Neuron (in vitro differentiated cells): ENCODE measurements at regions not wholly inside any gene's neighbourhood (a gene's known extent, or its start where the extent isn't known, plus 50 kb on each side); places are given as distances from the start of the nearest gene placed in this dataset.
"Not testable (repeated sequence)": the region's sequence is repeated elsewhere in the genome, so short reads cannot be mapped to it uniquely, and the experiment has no call there.

Experiments
- H2AFZ ChIP-seq: one replicate; pipeline ENCODE4 v1.6.1; 2013; ENCODE audit warnings: low read depth, mild to moderate bottlenecking, inconsistent platforms, low read length, moderate library complexity
- H3K27me3 ChIP-seq: one replicate; pipeline ENCODE4 v1.6.1; 2013; ENCODE audit warnings: low read length; ENCODE audit not compliant: insufficient read depth
- H3K36me3 ChIP-seq: one replicate; pipeline ENCODE4 v1.6.1; 2013; ENCODE audit warnings: low read length; ENCODE audit not compliant: insufficient read depth
- H3K4me1 ChIP-seq: one replicate; pipeline ENCODE4 v1.6.1; 2013; ENCODE audit warnings: low read length; ENCODE audit not compliant: insufficient read depth
- H3K4me3 ChIP-seq: 2 replicates; pipeline ENCODE4 v1.5.1; 2013; ENCODE audit warnings: mild to moderate bottlenecking, low read length, moderate library complexity
- H3K9me3 ChIP-seq: one replicate; pipeline ENCODE4 v1.6.1; 2013; ENCODE audit warnings: low read length

DNA sequence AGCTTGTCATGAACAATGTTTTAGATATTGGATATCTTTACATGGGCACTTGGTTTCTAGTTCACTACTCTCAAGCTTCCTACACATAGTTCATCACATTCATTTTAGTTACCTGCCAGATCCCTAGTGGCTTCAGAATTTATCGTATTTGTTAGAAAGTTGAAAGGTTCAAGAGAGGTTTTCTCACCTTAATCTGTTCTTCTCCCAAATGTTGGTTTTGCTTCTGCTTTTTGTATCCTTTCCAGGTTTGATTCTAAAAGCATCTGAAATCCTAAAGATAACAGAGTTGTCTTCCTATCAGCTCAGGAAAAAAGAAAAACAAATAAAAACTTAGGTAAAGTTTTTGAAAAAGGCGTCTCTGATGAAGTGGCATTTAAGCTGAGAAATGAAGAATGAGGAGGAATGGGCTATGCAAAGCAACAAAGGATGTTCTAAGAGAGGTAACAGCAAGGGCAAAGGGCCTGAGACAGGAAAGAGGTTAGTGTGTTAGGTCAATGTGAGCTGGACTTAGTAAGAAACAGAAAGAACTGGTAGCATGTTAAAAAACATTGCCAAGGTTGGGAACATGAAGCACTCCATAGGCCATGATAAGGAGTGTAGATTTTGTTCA, 104.7 kb upstream of the CMC1 start:
- Histone ChIP-seq H2AFZ (no peak overlapping the region), H3K4me3 (no peak overlapping the region), H3K9me3 (no peaks in the 10 kb centered on the region), H3K27me3 (no peaks in the 10 kb centered on the region), H3K36me3 (no peaks in the 10 kb centered on the region), H3K4me1 (no peaks in the 10 kb centered on the region)

DNA sequence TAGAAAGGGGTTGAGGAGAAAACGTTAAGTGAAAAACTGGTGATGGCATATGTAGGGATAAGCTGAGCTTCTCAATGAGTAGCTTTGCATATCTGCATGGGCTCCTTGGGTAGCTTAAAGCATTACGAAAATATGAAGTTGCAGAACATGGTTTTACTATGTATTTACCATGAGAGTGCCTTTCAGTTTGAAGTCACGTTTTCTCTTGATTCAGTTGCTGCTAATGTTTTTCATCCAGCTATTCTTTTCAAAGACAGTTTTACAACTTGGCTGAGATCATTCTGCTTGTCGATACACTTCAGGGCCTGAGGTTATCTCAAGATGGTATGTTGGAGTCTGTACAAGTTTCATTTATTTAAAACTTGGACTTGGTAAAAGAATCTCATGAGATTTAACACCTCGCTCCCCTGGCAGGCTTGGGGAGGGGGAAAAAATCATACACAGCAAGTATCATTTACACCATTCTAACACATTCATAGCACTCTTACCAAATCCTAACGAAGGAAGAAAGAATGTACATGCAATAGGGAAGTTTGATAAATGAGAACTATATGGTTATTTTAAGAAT, 103.3 kb upstream of the CMC1 start:
- no peak overlapping the region for H2AFZ ChIP-seq
- no peaks in the 10 kb centered on the region for H3K4me1 ChIP-seq
- H3K36me3 ChIP-seq = no peaks in the 10 kb centered on the region
- no peaks in the 10 kb centered on the region for H3K9me3 ChIP-seq
- H3K4me3 ChIP-seq = no peak overlapping the region
- H3K27me3 ChIP-seq = no peaks in the 10 kb centered on the region

DNA sequence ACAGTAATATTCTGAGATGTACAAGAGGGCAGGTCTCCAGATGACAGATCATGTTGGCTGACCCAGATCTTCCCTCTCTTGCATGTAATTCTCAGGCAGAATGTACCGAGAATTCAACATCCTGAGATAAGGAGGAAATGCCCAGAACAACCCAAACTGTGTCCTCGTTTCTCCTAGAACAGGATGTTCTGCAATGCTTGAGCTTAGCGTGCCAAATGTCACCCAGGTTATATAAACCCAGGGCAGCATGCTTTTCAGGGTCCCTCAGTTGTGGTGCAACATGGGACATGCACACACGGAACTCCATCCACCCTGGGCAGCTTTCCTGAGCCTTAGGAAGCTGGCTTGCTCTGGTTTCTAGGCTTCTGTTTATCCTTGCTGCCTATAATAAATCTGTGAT, 102.1 kb upstream of the CMC1 start:
- H3K27me3 ChIP-seq = no peaks in the 10 kb centered on the region
- no peaks in the 10 kb centered on the region for H3K36me3 ChIP-seq
- H3K4me1 ChIP-seq = no peaks in the 10 kb centered on the region
- H2AFZ ChIP-seq = no peak overlapping the region
- H3K9me3 ChIP-seq = no peaks in the 10 kb centered on the region
- H3K4me3 ChIP-seq = no peak overlapping the region

DNA sequence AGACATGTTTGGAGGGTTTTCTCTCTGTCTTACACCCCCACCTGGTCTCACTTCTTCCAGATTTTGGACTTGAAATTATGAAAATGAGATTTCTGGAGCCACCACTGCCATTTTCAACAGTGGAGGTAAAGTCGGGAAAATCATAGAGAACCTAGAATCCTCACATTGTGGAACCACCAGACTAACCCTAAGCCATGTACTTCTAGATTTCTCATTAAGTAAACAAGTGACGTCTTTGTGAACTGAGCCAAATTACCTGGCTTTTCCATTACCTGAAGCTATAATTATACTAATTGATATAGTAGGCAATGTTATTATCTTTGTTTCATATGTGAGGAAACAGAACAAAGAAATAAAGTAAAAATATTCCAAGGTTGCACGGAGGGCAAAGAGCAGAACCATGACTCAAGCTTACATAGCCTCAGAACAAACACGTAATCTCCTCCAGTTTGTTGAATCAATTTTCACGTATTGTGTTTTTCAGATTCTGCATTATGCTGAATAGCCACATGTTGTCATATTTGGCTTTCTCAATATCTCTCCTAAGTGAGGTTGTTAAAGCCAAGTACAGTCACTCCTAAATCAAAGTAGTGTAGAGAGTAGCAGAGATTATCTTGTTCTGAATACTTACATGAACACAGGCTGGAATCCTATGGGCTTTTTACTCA, 101.3 kb upstream of the CMC1 start:
- H3K36me3 ChIP-seq = no peaks in the 10 kb centered on the region
- H3K4me3 ChIP-seq = no peak overlapping the region
- no peaks in the 10 kb centered on the region for H3K4me1 ChIP-seq
- H3K9me3 ChIP-seq = no peaks in the 10 kb centered on the region
- no peaks in the 10 kb centered on the region for H3K27me3 ChIP-seq
- H2AFZ ChIP-seq = no peak overlapping the region

DNA sequence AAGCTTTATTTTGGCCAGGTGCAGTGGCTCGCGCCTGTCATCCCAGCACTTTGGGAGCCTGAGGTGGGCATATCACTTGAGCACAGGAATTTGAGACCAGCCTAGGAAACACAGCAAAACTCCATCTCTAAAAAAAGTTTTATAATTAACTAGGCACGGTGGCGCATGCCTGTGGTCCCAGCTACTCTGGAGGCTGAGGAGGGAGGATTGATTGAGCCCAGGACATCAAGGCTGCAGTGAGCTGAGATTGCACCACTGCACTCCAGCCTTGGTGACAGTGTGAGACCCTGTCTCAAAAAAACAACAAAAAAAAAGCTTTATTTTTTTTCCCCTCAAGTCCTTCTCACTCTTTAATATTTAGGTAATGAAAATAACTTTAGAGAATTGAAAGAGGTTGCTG, 100.8 kb upstream of the CMC1 start:
- Histone ChIP-seq H3K4me1 (no peaks in the 10 kb centered on the region), H3K4me3 (no peak overlapping the region), H2AFZ (no peak overlapping the region), H3K36me3 (no peaks in the 10 kb centered on the region), H3K9me3 (no peaks in the 10 kb centered on the region), H3K27me3 (no peaks in the 10 kb centered on the region)

DNA sequence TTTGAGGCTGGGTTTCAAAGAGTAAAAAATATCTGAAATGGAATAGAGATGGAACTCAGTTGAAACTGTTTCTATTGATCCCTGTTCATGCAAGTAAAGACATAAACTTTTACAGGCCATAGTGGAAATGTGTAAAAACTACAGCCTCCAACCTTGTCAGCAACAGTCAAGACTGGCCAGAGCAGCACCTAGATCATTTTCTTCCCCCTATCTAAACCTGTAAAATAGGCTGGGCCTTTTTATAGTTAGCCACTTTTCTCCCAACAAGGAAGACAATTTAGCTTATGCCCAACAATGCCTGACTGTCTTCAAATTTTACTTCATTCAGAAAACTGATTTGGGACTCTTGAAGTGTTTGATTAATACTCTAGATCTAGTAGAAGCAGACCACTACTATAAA, 91.5 kb upstream of the CMC1 start:
- no peak overlapping the region for H3K4me3 ChIP-seq
- no peak overlapping the region for H2AFZ ChIP-seq
- no peaks in the 10 kb centered on the region for H3K27me3 ChIP-seq
- no peaks in the 10 kb centered on the region for H3K4me1 ChIP-seq
- no peaks in the 10 kb centered on the region for H3K36me3 ChIP-seq
- H3K9me3 ChIP-seq = no peaks in the 10 kb centered on the region

DNA sequence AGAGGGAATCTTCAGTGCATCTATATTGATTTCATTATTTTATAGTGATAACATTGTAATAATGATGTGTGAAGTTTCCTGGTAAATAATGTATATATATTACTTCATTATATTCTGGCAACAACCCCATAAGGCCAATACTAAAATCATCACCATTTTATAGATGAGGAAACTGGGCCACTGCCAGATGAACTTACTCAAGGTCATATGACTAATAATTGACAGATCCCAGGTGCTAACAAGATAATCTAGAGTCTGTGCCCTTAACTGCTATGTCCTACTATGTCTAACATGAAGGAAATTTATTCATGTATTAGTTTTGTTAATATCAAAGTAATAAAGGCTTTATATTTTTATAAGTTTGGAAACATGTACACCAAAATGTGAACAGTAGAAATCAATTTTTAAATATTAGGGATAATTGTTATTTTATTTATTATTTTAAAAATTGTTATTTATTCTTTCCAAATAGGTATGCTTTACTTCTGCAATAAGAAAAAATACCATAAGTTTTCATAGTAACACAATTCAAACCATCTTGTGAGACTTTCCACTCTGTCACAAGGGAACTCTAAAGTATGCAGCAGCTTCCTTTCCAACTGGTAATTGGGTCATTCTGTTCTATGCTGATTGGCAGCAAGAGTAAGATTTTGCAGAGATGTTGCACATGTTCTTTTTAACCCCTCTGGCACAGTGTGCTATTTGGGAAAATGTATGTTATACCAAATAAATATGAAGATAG, 90.8 kb upstream of the CMC1 start:
- Histone ChIP-seq H3K4me3 (no peak overlapping the region), H3K36me3 (no peaks in the 10 kb centered on the region), H2AFZ (no peak overlapping the region), H3K9me3 (no peaks in the 10 kb centered on the region), H3K27me3 (no peaks in the 10 kb centered on the region), H3K4me1 (no peaks in the 10 kb centered on the region)

DNA sequence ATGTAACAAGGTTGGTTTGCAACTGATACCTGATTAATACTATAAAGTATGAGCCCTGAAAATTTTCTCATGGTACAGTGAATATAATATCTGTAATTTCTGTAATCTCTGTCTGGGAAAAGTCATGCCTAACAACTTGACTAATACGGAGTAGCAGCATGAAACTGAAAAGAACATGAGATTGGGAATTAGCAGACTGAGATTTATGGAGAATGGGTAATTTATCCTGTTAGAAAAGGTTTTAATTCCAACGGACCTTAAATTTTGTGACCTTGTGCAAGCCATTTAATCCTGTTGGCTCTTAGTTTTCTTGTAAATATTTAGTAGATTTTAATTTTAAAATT, 90.2 kb upstream of the CMC1 start:
- H3K4me1 ChIP-seq = no peaks in the 10 kb centered on the region
- no peak overlapping the region for H3K4me3 ChIP-seq
- no peaks in the 10 kb centered on the region for H3K27me3 ChIP-seq
- no peaks in the 10 kb centered on the region for H3K9me3 ChIP-seq
- no peak overlapping the region for H2AFZ ChIP-seq
- H3K36me3 ChIP-seq = no peaks in the 10 kb centered on the region

DNA sequence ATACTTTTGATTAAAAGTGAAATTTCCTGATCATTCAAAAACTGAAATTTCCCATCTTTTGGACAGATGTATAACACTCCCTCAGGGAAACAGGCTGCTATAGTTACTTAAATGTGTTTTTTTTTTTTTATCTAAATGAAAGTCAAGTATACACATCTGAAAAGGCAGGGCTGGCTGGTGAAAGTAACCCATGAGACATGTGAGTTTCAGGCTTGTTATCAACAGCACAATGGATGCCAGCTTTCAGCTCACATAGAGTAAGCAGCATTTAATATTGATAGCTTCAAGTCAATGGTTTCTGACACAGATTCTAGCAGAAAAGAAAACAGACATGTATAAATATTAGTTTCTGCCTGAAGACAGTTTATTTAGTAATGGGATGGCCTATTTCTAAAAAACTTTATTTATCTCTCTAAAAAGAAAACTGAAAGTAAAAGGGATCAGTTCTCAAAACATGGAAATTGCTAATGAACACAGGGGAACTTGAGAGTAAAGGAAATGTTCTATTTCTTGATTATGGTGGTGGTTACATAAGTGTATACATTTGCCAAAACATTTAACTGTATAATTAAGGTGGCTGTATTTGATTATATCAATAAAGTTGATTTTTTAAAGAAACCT, 89.7 kb upstream of the CMC1 start:
- H3K9me3 ChIP-seq = no peaks in the 10 kb centered on the region
- H3K4me1 ChIP-seq = no peaks in the 10 kb centered on the region
- H3K27me3 ChIP-seq = no peaks in the 10 kb centered on the region
- no peak overlapping the region for H2AFZ ChIP-seq
- H3K36me3 ChIP-seq = no peaks in the 10 kb centered on the region
- H3K4me3 ChIP-seq = no peak overlapping the region

DNA sequence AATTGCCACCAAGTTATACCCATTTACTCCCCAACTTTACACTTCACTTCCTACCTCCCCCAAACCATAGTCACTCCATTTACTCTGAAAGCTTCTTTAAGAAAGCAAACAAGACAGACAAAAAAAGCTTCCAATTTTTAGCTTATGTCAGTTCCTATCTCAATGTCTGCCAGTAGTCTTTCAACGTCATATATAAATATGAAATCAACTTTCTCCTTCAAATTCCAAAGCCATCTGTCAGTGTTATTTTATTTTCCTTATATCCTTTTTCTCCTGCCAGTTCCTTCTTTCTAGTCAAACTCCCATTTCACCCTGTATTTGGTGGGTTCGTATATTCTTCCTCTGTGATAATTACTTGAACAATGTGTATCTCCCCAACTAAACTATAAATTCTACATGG, 85.8 kb upstream of the CMC1 start:
- H3K27me3 ChIP-seq = no peaks in the 10 kb centered on the region
- H3K9me3 ChIP-seq = no peaks in the 10 kb centered on the region
- H3K4me3 ChIP-seq = no peak overlapping the region
- H3K4me1 ChIP-seq = no peaks in the 10 kb centered on the region
- no peaks in the 10 kb centered on the region for H3K36me3 ChIP-seq
- no peak overlapping the region for H2AFZ ChIP-seq

DNA sequence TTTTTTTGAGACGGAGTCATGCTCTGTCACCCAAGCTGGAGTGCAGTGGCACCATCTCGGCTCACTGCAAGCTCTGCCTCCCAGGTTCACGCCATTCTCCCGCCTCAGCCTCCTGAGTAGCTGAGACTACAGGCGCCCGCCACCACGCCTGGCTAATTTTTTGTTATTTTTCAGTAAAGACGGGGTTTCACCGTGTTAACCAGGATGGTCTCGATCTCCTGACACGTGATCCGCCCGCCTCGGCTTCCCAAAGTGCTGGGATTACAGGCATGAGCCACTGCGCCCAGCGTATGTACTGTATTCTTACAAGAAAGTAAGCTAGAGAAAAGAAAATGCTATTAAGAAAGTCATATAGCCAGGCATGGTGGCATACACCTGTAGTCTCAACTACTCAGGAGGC, 84.8 kb upstream of the CMC1 start:
- H3K9me3 ChIP-seq, H3K4me1 ChIP-seq, H2AFZ ChIP-seq, H3K36me3 ChIP-seq, H3K4me3 ChIP-seq, H3K27me3 ChIP-seq: not testable (repeated sequence)

DNA sequence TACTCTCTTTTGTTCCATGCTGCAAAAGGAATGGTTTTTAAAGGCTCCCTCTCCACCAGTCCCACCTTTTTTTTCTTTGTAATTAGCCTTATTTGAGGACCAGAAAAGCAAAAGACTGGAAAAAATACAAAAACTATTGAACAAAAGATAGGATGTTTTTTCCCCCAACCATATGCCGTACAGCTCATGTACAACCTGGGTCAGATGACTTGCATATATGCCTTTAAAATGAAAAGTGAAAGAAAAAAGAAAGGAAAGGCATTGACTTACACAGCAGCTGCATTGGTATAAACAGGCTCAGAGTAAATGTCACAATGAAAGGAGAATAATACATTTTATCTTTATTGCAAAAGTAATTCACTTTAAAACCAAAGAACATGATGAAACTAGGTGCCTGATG, 69.5 kb upstream of the CMC1 start:
- Histone ChIP-seq H3K36me3 (no peaks in the 10 kb centered on the region), H2AFZ (no peak overlapping the region), H3K4me1 (peaks cover 12% of the 10 kb centered on the region), H3K9me3 (no peaks in the 10 kb centered on the region), H3K27me3 (no peaks in the 10 kb centered on the region), H3K4me3 (no peak overlapping the region)

DNA sequence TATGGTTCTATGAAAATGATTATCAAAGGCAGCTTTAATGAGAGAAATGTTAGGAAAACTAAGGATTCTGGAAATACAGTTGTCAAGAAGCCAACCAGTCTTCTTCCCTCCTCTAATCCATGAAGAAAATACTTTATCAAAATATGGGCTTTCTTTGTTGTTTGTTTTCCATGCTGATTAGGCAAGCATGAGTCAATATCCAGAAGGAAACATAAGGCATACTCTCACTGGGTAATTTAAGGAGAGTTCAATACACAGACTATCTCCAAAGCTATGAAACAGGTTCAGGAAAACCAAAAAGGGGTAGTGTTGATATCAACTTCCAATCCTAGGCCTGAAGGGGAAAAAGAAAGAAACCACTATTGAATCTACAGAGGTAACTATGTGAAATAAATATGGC, 68.7 kb upstream of the CMC1 start:
- no peaks in the 10 kb centered on the region for H3K9me3 ChIP-seq
- no peaks in the 10 kb centered on the region for H3K36me3 ChIP-seq
- no peaks in the 10 kb centered on the region for H3K27me3 ChIP-seq
- H2AFZ ChIP-seq = no peak overlapping the region
- H3K4me1 ChIP-seq = peaks cover 12% of the 10 kb centered on the region
- H3K4me3 ChIP-seq = no peak overlapping the region
